ENCODE measurements at regions not wholly inside any gene's neighbourhood (a gene's known extent, or its start where the extent isn't known, plus 50 kb on each side); places are given as distances from the start of the nearest gene placed in this dataset.
"Not testable (repeated sequence)": the region's sequence is repeated elsewhere in the genome, so short reads cannot be mapped to it uniquely, and the experiment has no call there.

- Histone ChIP-seq H3K27me3 (ENCODE audit: control insufficient read depth in 1 of 2, insufficient read depth in 2 of 2, low read length in 2 of 2) (no peaks in the 10 kb centered on the region), H3K36me3 (ENCODE audit: control insufficient read depth in 2 of 2, insufficient read depth in 2 of 2, low read length in 1 of 2) (no peaks in the 10 kb centered on the region), H3K27ac (ENCODE audit: low read depth in 2 of 2, low read length in 1 of 2) (no peak overlapping the region), H3K4me1 (ENCODE audit: control insufficient read depth in 2 of 2, insufficient read depth in 2 of 2, low read length in 1 of 2) (no peaks in the 10 kb centered on the region), H3K4me3 (ENCODE audit: low read depth in 1 of 2, low read length in 2 of 2) (no peak overlapping the region), H3K9me3 (ENCODE audit: control insufficient read depth in 2 of 2, insufficient read depth in 1 of 2, low read depth in 1 of 2, low read length in 1 of 2) (no peaks in the 10 kb centered on the region)
- 59 to 64% methylated on average over 3 to 4 of the region's 4 CpGs for WGBS, 2 donors
Measured at GRCh38 chr1:29761159-29761928, 525.0 kb downstream of the PTPRU start.

DNA sequence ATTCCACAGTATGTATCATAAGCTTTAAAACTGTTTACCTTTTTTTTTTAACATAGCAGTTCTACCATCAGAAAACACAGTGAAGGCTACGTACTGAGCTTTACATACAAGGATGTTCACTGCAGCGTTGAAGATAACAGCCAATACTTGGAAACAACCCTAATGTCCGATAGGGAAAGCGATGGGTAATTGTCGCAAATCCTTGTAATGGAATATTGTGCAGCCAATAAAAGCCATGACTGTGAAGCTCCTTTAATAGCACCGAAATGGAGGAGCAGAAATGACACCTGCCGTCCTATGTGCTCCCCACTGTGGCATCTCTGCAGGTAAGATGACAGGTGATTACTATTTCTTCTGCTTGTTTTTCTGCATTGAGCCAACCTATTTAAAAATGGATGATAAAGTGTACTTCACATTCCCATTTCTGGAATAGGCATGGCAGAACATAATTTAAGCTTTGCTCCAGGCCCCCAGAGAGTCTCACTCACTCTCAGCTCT, 523.8 kb downstream of the PTPRU start:
- Histone ChIP-seq H3K9me3 (ENCODE audit: control insufficient read depth in 2 of 2, insufficient read depth in 1 of 2, low read depth in 1 of 2, low read length in 1 of 2) (no peaks in the 10 kb centered on the region), H3K27me3 (ENCODE audit: control insufficient read depth in 1 of 2, insufficient read depth in 2 of 2, low read length in 2 of 2) (no peaks in the 10 kb centered on the region), H3K4me3 (ENCODE audit: low read depth in 1 of 2, low read length in 2 of 2) (no peak overlapping the region), H3K36me3 (ENCODE audit: control insufficient read depth in 2 of 2, insufficient read depth in 2 of 2, low read length in 1 of 2) (no peaks in the 10 kb centered on the region), H3K4me1 (ENCODE audit: control insufficient read depth in 2 of 2, insufficient read depth in 2 of 2, low read length in 1 of 2) (no peaks in the 10 kb centered on the region), H3K27ac (ENCODE audit: low read depth in 2 of 2, low read length in 1 of 2) (no peak overlapping the region)
- 89 to 90% methylated on average over 7 of the region's 7 CpGs for WGBS, 2 donors

- H3K27me3 ChIP-seq (ENCODE audit: control insufficient read depth in 1 of 2, insufficient read depth in 2 of 2, low read length in 2 of 2): no peaks in the 10 kb centered on the region
- H3K9me3 ChIP-seq (ENCODE audit: control insufficient read depth in 2 of 2, insufficient read depth in 1 of 2, low read depth in 1 of 2, low read length in 1 of 2): no peaks in the 10 kb centered on the region
- H3K36me3 ChIP-seq (ENCODE audit: control insufficient read depth in 2 of 2, insufficient read depth in 2 of 2, low read length in 1 of 2): no peaks in the 10 kb centered on the region
- H3K4me3 ChIP-seq (ENCODE audit: low read depth in 1 of 2, low read length in 2 of 2): no peak overlapping the region
- no peak overlapping the region for H3K27ac ChIP-seq (ENCODE audit: low read depth in 2 of 2, low read length in 1 of 2)
- no peaks in the 10 kb centered on the region for H3K4me1 ChIP-seq (ENCODE audit: control insufficient read depth in 2 of 2, insufficient read depth in 2 of 2, low read length in 1 of 2)
- WGBS, 2 donors: 41 to 54% methylated on average over 5 of the region's 5 CpGs
Measured at GRCh38 chr1:29758781-29759499, 522.6 kb downstream of the PTPRU start.

DNA sequence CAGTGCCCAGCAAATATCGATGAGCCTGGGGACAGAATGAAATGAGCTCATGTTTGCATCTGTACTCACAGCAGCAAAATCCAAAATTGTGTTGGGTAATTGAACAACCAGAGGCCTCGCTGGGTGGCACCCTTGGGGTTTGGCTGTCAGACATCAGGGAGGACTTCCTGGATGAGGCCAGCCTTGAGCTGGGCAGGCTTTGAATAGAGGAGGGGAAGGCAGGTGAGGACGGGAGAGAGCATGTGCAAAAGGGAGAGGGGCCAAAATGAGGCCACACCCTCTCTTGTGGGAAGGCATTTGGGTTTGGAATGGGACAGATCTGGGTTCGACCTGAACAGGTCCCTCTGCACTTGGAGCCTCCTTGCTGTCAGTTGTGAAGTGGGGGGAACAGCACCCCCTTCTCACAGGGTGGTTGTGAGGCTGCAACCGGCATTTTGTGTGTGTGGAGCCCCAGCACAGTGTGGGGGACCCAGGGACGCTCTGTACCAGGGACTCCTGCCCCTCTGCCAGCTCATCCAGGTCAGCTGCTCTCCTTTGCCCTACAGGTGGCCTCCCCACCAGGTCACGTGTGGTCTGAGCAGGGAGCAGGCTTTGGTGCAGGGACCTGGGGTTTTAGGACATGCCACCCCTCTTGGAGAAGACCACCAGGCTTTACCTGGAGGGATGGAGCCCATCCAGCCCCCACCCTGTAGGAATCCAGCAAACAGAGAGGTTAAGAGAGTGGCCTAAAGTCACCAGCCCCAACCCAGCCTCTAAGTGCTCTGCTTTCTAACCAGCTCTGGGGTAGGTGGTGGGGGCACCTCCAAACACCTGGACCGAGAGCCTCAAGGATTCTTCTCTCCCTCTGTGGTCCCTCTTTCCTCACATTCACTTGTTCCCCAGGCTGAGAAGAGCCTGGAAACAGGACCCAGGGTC, 521.8 kb downstream of the PTPRU start:
- H3K4me3 ChIP-seq (ENCODE audit: low read depth in 1 of 2, low read length in 2 of 2): no peak overlapping the region
- H3K9me3 ChIP-seq (ENCODE audit: control insufficient read depth in 2 of 2, insufficient read depth in 1 of 2, low read depth in 1 of 2, low read length in 1 of 2): no peaks in the 10 kb centered on the region
- WGBS, 2 donors: 49 to 57% methylated on average over 8 of the region's 8 CpGs
- H3K27ac ChIP-seq (ENCODE audit: low read depth in 2 of 2, low read length in 1 of 2): no peak overlapping the region
- no peaks in the 10 kb centered on the region for H3K27me3 ChIP-seq (ENCODE audit: control insufficient read depth in 1 of 2, insufficient read depth in 2 of 2, low read length in 2 of 2)
- no peaks in the 10 kb centered on the region for H3K36me3 ChIP-seq (ENCODE audit: control insufficient read depth in 2 of 2, insufficient read depth in 2 of 2, low read length in 1 of 2)
- no peaks in the 10 kb centered on the region for H3K4me1 ChIP-seq (ENCODE audit: control insufficient read depth in 2 of 2, insufficient read depth in 2 of 2, low read length in 1 of 2)

DNA sequence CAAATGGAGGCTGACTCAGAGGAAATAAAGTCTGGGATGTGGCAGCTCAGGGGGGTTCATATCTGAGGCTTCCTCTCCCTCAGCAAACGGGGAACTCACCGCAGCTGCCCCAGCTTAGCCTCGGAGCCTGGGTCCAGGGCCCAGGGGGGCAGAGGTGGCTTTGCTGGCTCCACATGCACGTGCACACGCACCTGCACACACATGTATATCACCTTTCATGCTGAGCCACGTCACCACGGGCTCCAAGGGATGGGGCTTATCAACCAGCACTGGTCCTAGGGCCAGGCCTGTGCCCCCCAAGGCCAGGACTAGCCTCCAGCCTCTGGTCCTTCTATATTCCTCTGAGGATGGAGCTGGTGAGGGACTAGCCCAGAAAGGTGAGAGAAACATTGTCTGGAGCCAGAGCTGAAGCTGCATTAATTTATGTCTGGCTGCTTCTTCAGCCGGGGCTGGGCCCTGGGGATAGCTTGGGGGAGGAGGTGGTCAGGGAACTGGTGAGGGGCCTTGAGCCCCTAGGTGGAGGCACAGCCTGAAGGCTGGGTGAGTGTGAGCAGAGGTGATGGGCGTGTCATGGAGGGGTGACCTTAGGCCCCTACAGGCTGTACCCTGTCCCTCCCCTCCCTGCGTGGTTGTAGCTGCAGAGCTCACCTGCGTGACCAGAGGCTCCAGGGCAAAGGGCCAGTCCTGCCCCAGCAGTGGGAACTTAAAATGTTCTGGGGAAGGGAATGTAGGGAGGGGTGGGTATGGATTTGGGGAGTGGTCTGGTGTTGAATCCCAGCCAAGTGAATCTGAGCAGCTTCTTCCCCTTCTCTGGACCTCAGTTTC, 520.8 kb downstream of the PTPRU start:
- WGBS, 2 donors: 54 to 59% methylated on average over 11 of the region's 11 CpGs
- no peak overlapping the region for H3K27ac ChIP-seq (ENCODE audit: low read depth in 2 of 2, low read length in 1 of 2)

DNA sequence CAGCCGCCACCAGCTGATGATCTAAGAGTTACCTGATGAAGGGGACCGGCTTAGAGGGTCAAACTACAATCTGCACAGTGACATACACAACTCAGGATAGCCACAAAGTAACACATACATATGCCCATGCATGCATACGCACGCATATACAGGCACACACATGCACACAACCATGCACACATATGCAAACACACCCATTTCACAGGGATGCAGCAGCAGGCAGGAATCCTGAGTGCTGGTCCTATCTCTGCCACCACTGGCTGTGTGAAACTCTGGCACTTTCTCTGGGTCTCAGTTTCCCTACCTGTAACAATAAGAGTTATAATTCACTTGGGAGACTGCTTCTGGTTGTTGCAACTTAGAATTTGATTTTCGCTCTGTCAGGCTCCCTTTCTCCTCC, 520.2 kb downstream of the PTPRU start:
- Histone ChIP-seq H3K36me3 (ENCODE audit: control insufficient read depth in 2 of 2, insufficient read depth in 2 of 2, low read length in 1 of 2) (no peaks in the 10 kb centered on the region), H3K4me3 (ENCODE audit: low read depth in 1 of 2, low read length in 2 of 2) (no peak overlapping the region), H3K27ac (ENCODE audit: low read depth in 2 of 2, low read length in 1 of 2) (no peak overlapping the region), H3K9me3 (ENCODE audit: control insufficient read depth in 2 of 2, insufficient read depth in 1 of 2, low read depth in 1 of 2, low read length in 1 of 2) (no peaks in the 10 kb centered on the region), H3K27me3 (ENCODE audit: control insufficient read depth in 1 of 2, insufficient read depth in 2 of 2, low read length in 2 of 2) (no peaks in the 10 kb centered on the region), H3K4me1 (ENCODE audit: control insufficient read depth in 2 of 2, insufficient read depth in 2 of 2, low read length in 1 of 2) (no peaks in the 10 kb centered on the region)
- WGBS, 2 donors: 85 to 88% methylated on average over 5 of the region's 5 CpGs

More for the DNA sequence above, 520.8 kb downstream of the PTPRU start:
- no peaks in the 10 kb centered on the region for H3K9me3 ChIP-seq (ENCODE audit: control insufficient read depth in 2 of 2, insufficient read depth in 1 of 2, low read depth in 1 of 2, low read length in 1 of 2)
- no peaks in the 10 kb centered on the region for H3K27me3 ChIP-seq (ENCODE audit: control insufficient read depth in 1 of 2, insufficient read depth in 2 of 2, low read length in 2 of 2)
- no peak overlapping the region for H3K4me3 ChIP-seq (ENCODE audit: low read depth in 1 of 2, low read length in 2 of 2)
- H3K36me3 ChIP-seq (ENCODE audit: control insufficient read depth in 2 of 2, insufficient read depth in 2 of 2, low read length in 1 of 2): no peaks in the 10 kb centered on the region
- no peaks in the 10 kb centered on the region for H3K4me1 ChIP-seq (ENCODE audit: control insufficient read depth in 2 of 2, insufficient read depth in 2 of 2, low read length in 1 of 2)

GRCh38 chr1:29756085-29756484, 519.8 kb downstream of the PTPRU start:
- H3K4me1 ChIP-seq (ENCODE audit: control insufficient read depth in 2 of 2, insufficient read depth in 2 of 2, low read length in 1 of 2): no peaks in the 10 kb centered on the region
- H3K9me3 ChIP-seq (ENCODE audit: control insufficient read depth in 2 of 2, insufficient read depth in 1 of 2, low read depth in 1 of 2, low read length in 1 of 2): no peaks in the 10 kb centered on the region
- no peak overlapping the region for H3K4me3 ChIP-seq (ENCODE audit: low read depth in 1 of 2, low read length in 2 of 2)
- H3K27ac ChIP-seq (ENCODE audit: low read depth in 2 of 2, low read length in 1 of 2): no peak overlapping the region
- H3K27me3 ChIP-seq (ENCODE audit: control insufficient read depth in 1 of 2, insufficient read depth in 2 of 2, low read length in 2 of 2): no peaks in the 10 kb centered on the region
- 58 to 60% methylated on average over 5 of the region's 5 CpGs for WGBS, 2 donors
- no peaks in the 10 kb centered on the region for H3K36me3 ChIP-seq (ENCODE audit: control insufficient read depth in 2 of 2, insufficient read depth in 2 of 2, low read length in 1 of 2)

- H3K9me3 ChIP-seq (ENCODE audit: control insufficient read depth in 2 of 2, insufficient read depth in 1 of 2, low read depth in 1 of 2, low read length in 1 of 2); H3K36me3 ChIP-seq (ENCODE audit: control insufficient read depth in 2 of 2, insufficient read depth in 2 of 2, low read length in 1 of 2); H3K4me3 ChIP-seq (ENCODE audit: low read depth in 1 of 2, low read length in 2 of 2); H3K27ac ChIP-seq (ENCODE audit: low read depth in 2 of 2, low read length in 1 of 2); H3K4me1 ChIP-seq (ENCODE audit: control insufficient read depth in 2 of 2, insufficient read depth in 2 of 2, low read length in 1 of 2); H3K27me3 ChIP-seq (ENCODE audit: control insufficient read depth in 1 of 2, insufficient read depth in 2 of 2, low read length in 2 of 2): not testable (repeated sequence)
- WGBS, 2 donors: 63 to 66% methylated on average over 5 to 6 of the region's 6 CpGs
Measured at GRCh38 chr1:29755412-29756015, 519.2 kb downstream of the PTPRU start.

Data from esophagus (tissue), 2 donors.